Activated B cell treated with CpG ODN at 0.5 μM for 24 hours (primary cell): ENCODE measurements at regions not wholly inside any gene's neighbourhood (a gene's known extent, or its start where the extent isn't known, plus 50 kb on each side); places are given as distances from the start of the nearest gene placed in this dataset.
A peak's percentile ranks its signal among the peaks of the same experiment; 100 is the strongest.

Source experiments
- ATAC-seq: fragments of 200-7000 bp; cut with Tn5 transposase; one replicate; pipeline ENCODE4 v1.10.0; 2021; ENCODE audit warnings: low read depth, mild to moderate bottlenecking, moderate library complexity
- CTCF ChIA-PET: fragments of 350-600 bp; sonication (Branson Sonifier 250); formaldehyde crosslinking; loops from one replicate; lab custom pipeline; 2021; ENCODE audit warnings: antibody characterized with exemption; lab: Charles Lee
- POLR2A ChIA-PET: fragments of 350-600 bp; sonication (Branson Sonifier 250); formaldehyde crosslinking; loops from one replicate; lab custom pipeline; 2021; ENCODE audit warnings: antibody characterized with exemption; lab: Charles Lee
- DNase-seq: peaks from one replicate; pipeline ENCODE4 v3.0.0; 2022
- H3K27ac Mint-ChIP-seq: one replicate; pipeline ENCODE4 v1.8.0; 2020; ENCODE audit warnings: mixed read lengths
- H3K27me3 Mint-ChIP-seq: one replicate; pipeline ENCODE4 v1.8.0; 2021; ENCODE audit warnings: mixed read lengths
- H3K36me3 Mint-ChIP-seq: one replicate; pipeline ENCODE4 v1.8.0; 2021; ENCODE audit warnings: low read depth, mixed read lengths
- H3K4me1 Mint-ChIP-seq: one replicate; pipeline ENCODE4 v1.8.0; 2021; ENCODE audit warnings: mixed read lengths
- H3K4me3 Mint-ChIP-seq: one replicate; pipeline ENCODE4 v1.8.0; 2020; ENCODE audit warnings: mild to moderate bottlenecking, mixed read lengths
- H3K9me3 Mint-ChIP-seq: one replicate; pipeline ENCODE4 v1.8.0; 2020; ENCODE audit warnings: mixed read lengths
- intact Hi-C: fragments of 100-400 bp; cut with micrococcal nuclease; formaldehyde crosslinking; loops from one replicate; pipeline ENCODE4 v1.15.1; 2024
- TF ChIP-seq, protein P1 (sequence below): fragments of 200-600 bp; IDR thresholded peaks from one replicate; pipeline ENCODE4 v1.8.0; 2022; ENCODE audit warnings: antibody characterized with exemption, mild to moderate bottlenecking

DNA sequence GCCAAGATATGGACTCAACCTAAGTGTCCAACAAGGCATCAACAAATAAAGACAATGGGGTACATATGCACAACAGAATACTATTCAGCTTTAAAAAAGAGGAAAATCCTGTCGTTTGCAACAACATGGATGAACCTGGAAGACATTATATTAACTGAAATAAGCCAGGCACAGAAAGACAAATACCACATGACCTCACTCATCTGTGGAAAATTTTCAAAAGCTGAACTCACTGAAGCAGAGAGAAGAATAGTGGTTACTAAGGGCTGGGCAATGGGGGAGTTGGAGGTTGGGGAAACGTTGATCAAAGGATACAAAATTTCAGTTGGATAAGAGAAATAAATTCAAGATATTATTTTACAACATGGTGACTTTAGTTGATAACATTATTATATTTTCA, 221.4 kb upstream of the PITRM1 start:
- CTCF ChIA-PET = interaction anchor here (0.7 kb wide), 1 partner anchor 305 kb away, joined by 3 read pairs; no protein-coding TSS in a partner anchor
- intact Hi-C loops = loop anchor here (1.0 kb wide), 1 partner anchor 1262 kb away; no protein-coding TSS in a partner anchor
- Mint-ChIP-seq H3K4me1 (peaks cover 22% of the 10 kb centered on the region), H3K4me3 (no peak overlapping the region), H3K9me3 (no peaks in the 10 kb centered on the region), H3K27me3 (peaks cover 1% of the 10 kb centered on the region), H3K36me3 (no peaks in the 10 kb centered on the region), H3K27ac (no peak overlapping the region)
- DNase-seq (no peak), ATAC-seq (peak; percentile 34)
- POLR2A ChIA-PET = interaction anchor here (1.5 kb wide), 1 partner anchor 391 kb away, joined by 5 read pairs; the partner anchor contains the start of gene KLF6
- TF ChIP-seq, protein P1, sequence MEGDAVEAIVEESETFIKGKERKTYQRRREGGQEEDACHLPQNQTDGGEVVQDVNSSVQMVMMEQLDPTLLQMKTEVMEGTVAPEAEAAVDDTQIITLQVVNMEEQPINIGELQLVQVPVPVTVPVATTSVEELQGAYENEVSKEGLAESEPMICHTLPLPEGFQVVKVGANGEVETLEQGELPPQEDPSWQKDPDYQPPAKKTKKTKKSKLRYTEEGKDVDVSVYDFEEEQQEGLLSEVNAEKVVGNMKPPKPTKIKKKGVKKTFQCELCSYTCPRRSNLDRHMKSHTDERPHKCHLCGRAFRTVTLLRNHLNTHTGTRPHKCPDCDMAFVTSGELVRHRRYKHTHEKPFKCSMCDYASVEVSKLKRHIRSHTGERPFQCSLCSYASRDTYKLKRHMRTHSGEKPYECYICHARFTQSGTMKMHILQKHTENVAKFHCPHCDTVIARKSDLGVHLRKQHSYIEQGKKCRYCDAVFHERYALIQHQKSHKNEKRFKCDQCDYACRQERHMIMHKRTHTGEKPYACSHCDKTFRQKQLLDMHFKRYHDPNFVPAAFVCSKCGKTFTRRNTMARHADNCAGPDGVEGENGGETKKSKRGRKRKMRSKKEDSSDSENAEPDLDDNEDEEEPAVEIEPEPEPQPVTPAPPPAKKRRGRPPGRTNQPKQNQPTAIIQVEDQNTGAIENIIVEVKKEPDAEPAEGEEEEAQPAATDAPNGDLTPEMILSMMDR = no peak

DNA sequence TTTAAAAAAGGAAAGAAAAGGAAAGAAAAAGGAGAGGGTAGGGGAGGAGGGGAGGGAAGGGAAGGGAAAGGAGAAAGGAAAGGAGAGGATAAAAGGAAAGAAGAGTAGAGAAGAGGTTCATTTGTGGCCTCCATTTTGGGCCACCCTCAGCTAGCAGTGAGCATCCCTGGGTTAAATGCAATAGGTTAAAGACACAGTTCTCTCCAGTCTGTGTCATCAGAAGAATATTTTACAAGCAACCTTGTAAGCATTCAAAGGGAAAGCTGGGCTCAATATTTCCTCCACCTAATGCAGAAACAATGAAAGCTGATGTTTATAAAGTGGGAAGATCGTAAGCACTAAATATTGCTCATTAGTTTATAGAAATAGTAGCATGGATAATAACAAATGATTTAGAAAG, 219.1 kb upstream of the PITRM1 start:
- intact Hi-C loops = no loop called here
- ATAC-seq (no peak), DNase-seq (no peak)
- no peak overlapping the region for H3K4me3 Mint-ChIP-seq
- no peak overlapping the region for H3K27ac Mint-ChIP-seq
- ChIA-PET POLR2A (no interaction called here), CTCF (no interaction called here)
- H3K9me3 Mint-ChIP-seq = no peaks in the 10 kb centered on the region
- H3K4me1 Mint-ChIP-seq = peaks cover 18% of the 10 kb centered on the region
- H3K36me3 Mint-ChIP-seq = no peaks in the 10 kb centered on the region
- H3K27me3 Mint-ChIP-seq = peaks cover 5% of the 10 kb centered on the region
- TF ChIP-seq, protein P1 = no peak

DNA sequence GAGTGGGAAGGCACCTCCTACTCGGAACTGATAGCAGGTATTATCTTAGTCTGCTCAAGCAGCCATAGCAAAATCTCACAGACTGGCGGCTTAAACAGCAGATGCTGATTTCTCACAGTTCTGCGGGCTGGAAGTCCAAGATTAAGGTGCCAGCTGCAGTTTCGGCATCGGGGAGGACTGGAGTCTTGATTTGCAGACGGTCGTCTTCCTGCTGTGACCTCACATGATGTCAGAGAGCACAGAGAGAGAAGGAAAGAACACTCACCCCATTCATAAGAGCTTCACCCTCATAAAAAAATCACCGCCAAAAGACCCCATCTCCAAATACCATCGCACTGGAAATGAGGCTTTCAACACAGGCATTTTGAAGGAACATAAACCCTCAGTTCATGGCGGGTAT, 216.5 kb upstream of the PITRM1 start:
- ATAC-seq (no peak), DNase-seq (no peak)
- Mint-ChIP-seq H3K4me1 (peaks cover 7% of the 10 kb centered on the region), H3K9me3 (peaks cover 8% of the 10 kb centered on the region), H3K4me3 (no peak overlapping the region), H3K36me3 (no peaks in the 10 kb centered on the region), H3K27me3 (peaks cover 5% of the 10 kb centered on the region), H3K27ac (no peak overlapping the region)
- POLR2A ChIA-PET = no interaction called here
- CTCF ChIA-PET = no interaction called here
- intact Hi-C loops = no loop called here
- TF ChIP-seq, protein P1 = no peak

DNA sequence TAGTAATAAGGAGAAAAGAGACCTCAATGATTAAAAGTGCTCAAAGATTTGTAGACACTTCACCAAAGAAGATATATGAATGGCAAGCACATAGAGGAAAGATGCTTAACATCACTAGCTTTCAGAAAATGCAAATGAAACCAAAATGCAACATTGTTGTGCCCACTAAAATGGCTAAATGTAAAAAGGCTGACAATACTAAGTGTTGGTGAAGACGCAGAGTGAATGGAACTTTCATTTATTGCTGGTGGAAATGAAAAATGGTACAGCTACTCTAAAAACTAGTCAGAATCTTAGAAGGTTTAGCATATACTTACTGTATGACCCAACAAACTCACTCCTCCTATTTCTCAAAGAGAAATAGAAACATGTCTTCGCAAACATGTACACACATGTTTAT, 212.9 kb upstream of the PITRM1 start:
- Mint-ChIP-seq H3K4me3 (no peak overlapping the region), H3K27me3 (peaks cover 7% of the 10 kb centered on the region), H3K27ac (no peak overlapping the region), H3K9me3 (peaks cover 8% of the 10 kb centered on the region), H3K36me3 (no peaks in the 10 kb centered on the region), H3K4me1 (no peaks in the 10 kb centered on the region)
- TF ChIP-seq, protein P1 = no peak
- ATAC-seq (no peak), DNase-seq (no peak)
- ChIA-PET POLR2A (no interaction called here), CTCF (no interaction called here)
- intact Hi-C loops = no loop called here

DNA sequence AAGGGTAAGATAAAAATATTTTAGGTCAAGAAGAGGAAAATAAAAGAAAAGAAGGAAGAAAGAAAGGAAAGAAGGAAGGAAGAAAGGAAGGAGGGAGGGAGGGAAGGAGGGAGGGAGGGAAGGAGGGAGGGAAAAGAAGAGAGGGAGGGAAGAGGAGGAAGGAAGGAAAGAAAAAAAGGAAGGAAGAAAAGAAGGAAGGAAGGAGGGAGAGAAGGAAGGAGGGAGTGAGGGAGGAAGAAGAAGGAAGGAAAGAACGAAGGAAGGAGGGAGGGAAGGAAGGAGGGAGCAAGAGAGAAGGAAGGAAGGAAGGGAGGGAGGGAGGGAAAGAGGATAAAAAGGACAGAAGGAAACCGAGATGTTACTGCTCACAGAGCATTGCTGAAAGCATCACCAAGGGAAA, 209.5 kb upstream of the PITRM1 start:
- no peaks in the 10 kb centered on the region for H3K36me3 Mint-ChIP-seq
- no peak for ATAC-seq
- CTCF ChIA-PET = no interaction called here
- H3K4me3 Mint-ChIP-seq = no peak overlapping the region
- intact Hi-C loops = no loop called here
- peaks cover 8% of the 10 kb centered on the region for H3K9me3 Mint-ChIP-seq
- TF ChIP-seq, protein P1 = no peak
- no peak overlapping the region for H3K27ac Mint-ChIP-seq
- POLR2A ChIA-PET = no interaction called here
- no peak for DNase-seq
- peaks cover 2% of the 10 kb centered on the region for H3K27me3 Mint-ChIP-seq
- H3K4me1 Mint-ChIP-seq = no peaks in the 10 kb centered on the region
